SU-DHL-6 (cell line): ENCODE measurements at regions not wholly inside any gene's neighbourhood (a gene's known extent, or its start where the extent isn't known, plus 50 kb on each side); places are given as distances from the start of the nearest gene placed in this dataset.

Experiments used
- H2AFZ ChIP-seq: fragments of 200-600 bp; sonication (generic); 2 replicates; pipeline ENCODE4 v1.6.1; 2014; ENCODE audit warnings: low read depth, mild to moderate bottlenecking, moderate library complexity, mixed read lengths, antibody characterized with exemption, low read length; ENCODE audit not compliant: severe bottlenecking
- H3F3A ChIP-seq: fragments of 200-600 bp; shearing (Covaris generic); 2 replicates; pipeline ENCODE4 v1.6.0; 2016; ENCODE audit warnings: antibody characterized with exemption, mild to moderate bottlenecking; ENCODE audit not compliant: insufficient read depth
- H3K27ac ChIP-seq: fragments of 200-600 bp; sonication (generic); 2 replicates; pipeline ENCODE4 v1.5.1; 2016; ENCODE audit warnings: low read depth, mild to moderate bottlenecking, low read length, moderate library complexity, mixed read lengths
- H3K27me3 ChIP-seq: fragments of 200-600 bp; sonication (generic), shearing (Covaris generic); 2 replicates; pipeline ENCODE4 v1.6.0; 2014; ENCODE audit warnings: mild to moderate bottlenecking, low read length
- H3K36me3 ChIP-seq: fragments of 200-600 bp; sonication (generic); 2 replicates; pipeline ENCODE4 v1.6.1; 2014; ENCODE audit warnings: mild to moderate bottlenecking, low read length, mixed read lengths
- H3K4me2 ChIP-seq: fragments of 300-600, 200-600 bp; shearing (Covaris generic), sonication (generic); 2 replicates; pipeline ENCODE4 v1.6.0; 2014; ENCODE audit warnings: low read length, low read depth, mild to moderate bottlenecking; ENCODE audit not compliant: poor library complexity, severe bottlenecking
- H3K4me3 ChIP-seq: fragments of 200-600 bp; sonication (generic); 2 replicates; pipeline ENCODE4 v1.5.1; 2014; ENCODE audit warnings: antibody characterized with exemption, low read length, mild to moderate bottlenecking, mixed read lengths; ENCODE audit not compliant: insufficient read depth, poor library complexity, severe bottlenecking
- H3K79me2 ChIP-seq: fragments of 200-600 bp; sonication (generic); 2 replicates; pipeline ENCODE4 v1.6.1; 2014; ENCODE audit warnings: mild to moderate bottlenecking, low read length, moderate library complexity; ENCODE audit not compliant: insufficient read depth
- H3K9ac ChIP-seq: fragments of 200-600 bp; sonication (generic); 2 replicates; pipeline ENCODE4 v1.7.0; 2014; ENCODE audit warnings: mild to moderate bottlenecking, low read length
- H3K9me2 ChIP-seq: fragments of 200-600 bp; sonication (generic); replicated peaks from 2 replicates; pipeline ENCODE4 v1.6.1; 2014; ENCODE audit warnings: low read length; ENCODE audit not compliant: insufficient read depth
- H3K9me3 ChIP-seq: fragments of 200-600 bp; sonication (generic); 2 replicates; pipeline ENCODE4 v1.6.1; 2014; ENCODE audit warnings: low read length, mixed read lengths; ENCODE audit not compliant: insufficient read depth
- H4K20me1 ChIP-seq: fragments of 200-600 bp; sonication (generic); 2 replicates; pipeline ENCODE4 v1.6.1; 2014; ENCODE audit warnings: low read depth, mild to moderate bottlenecking, antibody characterized with exemption, low read length, moderate library complexity, mixed read lengths
- CTCF ChIP-seq: fragments of 200-600 bp; sonication (generic); IDR thresholded peaks from one replicate; pipeline ENCODE4 v1.5.1; 2017; ENCODE audit warnings: antibody characterized with exemption, mild to moderate bottlenecking, low read length, moderate library complexity; ENCODE audit not compliant: insufficient read depth, poor library complexity, severe bottlenecking
- EZH2phosphoT487 ChIP-seq: fragments of 200-600 bp; sonication (generic), shearing (Covaris generic); conservative IDR thresholded peaks from 2 replicates; pipeline ENCODE4 v1.6.1; 2018; ENCODE audit warnings: mild to moderate bottlenecking, antibody characterized with exemption, low read length, moderate library complexity, mixed read lengths

GRCh38 chr15:37208146-37209040 lies 108.0 kb upstream of the MEIS2 start:
- no peaks in the 10 kb centered on the region for H4K20me1 ChIP-seq
- H3K36me3 ChIP-seq: no peaks in the 10 kb centered on the region
- H3K9ac ChIP-seq: no peak overlapping the region
- H3K27ac ChIP-seq: no peak overlapping the region
- H3K4me3 ChIP-seq: no peak overlapping the region
- TF ChIP-seq EZH2phosphoT487 (no peak), CTCF (no peak)
- H3K27me3 ChIP-seq: no peaks in the 10 kb centered on the region
- no peaks in the 10 kb centered on the region for H3K9me2 ChIP-seq
- H3K9me3 ChIP-seq: no peaks in the 10 kb centered on the region
- no peaks in the 10 kb centered on the region for H3F3A ChIP-seq
- no peak overlapping the region for H2AFZ ChIP-seq
- no peak overlapping the region for H3K4me2 ChIP-seq
- no peaks in the 10 kb centered on the region for H3K79me2 ChIP-seq

GRCh38 chr15:37209041-37209363 lies 108.7 kb upstream of the MEIS2 start:
- no peak for TF ChIP-seq CTCF
- no peak for TF ChIP-seq EZH2phosphoT487
- H4K20me1 ChIP-seq: no peaks in the 10 kb centered on the region
- H3K9ac ChIP-seq: no peak overlapping the region
- no peak overlapping the region for H2AFZ ChIP-seq
- H3K4me3 ChIP-seq: no peak overlapping the region
- no peaks in the 10 kb centered on the region for H3K36me3 ChIP-seq
- H3K4me2 ChIP-seq: no peak overlapping the region
- no peak overlapping the region for H3K27ac ChIP-seq
- no peaks in the 10 kb centered on the region for H3K9me2 ChIP-seq
- H3F3A ChIP-seq: no peaks in the 10 kb centered on the region
- H3K27me3 ChIP-seq: no peaks in the 10 kb centered on the region
- no peaks in the 10 kb centered on the region for H3K9me3 ChIP-seq
- H3K79me2 ChIP-seq: no peaks in the 10 kb centered on the region

- Histone ChIP-seq H3K27ac (no peak overlapping the region), H3K9me2 (no peaks in the 10 kb centered on the region), H3K9ac (no peak overlapping the region), H4K20me1 (no peaks in the 10 kb centered on the region), H3K79me2 (no peaks in the 10 kb centered on the region), H3K4me3 (no peak overlapping the region), H3K36me3 (no peaks in the 10 kb centered on the region), H3K4me2 (no peak overlapping the region), H2AFZ (no peak overlapping the region), H3K9me3 (no peaks in the 10 kb centered on the region), H3K27me3 (no peaks in the 10 kb centered on the region), H3F3A (no peaks in the 10 kb centered on the region)
- TF ChIP-seq CTCF: no peak
- TF ChIP-seq EZH2phosphoT487: no peak
These were observed 117.2 kb upstream of the MEIS2 start for GRCh38 chr15:37217567-37217966.
